B cell (primary cell): ENCODE measurements at regions not wholly inside any gene's neighbourhood (a gene's known extent, or its start where the extent isn't known, plus 50 kb on each side); places are given as distances from the start of the nearest gene placed in this dataset.

Experiments used
- ATAC-seq: fragments of 200-7000 bp; cut with Tn5 transposase; one replicate; pipeline ENCODE4 v1.10.0; 2021; ENCODE audit warnings: low read depth, mild to moderate bottlenecking, moderate number of reproducible peaks, moderate library complexity
- CTCF ChIA-PET: fragments of 350-600 bp; sonication (Branson Sonifier 250); formaldehyde crosslinking; loops from one replicate; lab custom pipeline; 2021; ENCODE audit warnings: antibody characterized with exemption, inconsistent platforms; lab: Charles Lee
- POLR2A ChIA-PET: fragments of 350-600 bp; sonication (Branson Sonifier 250); formaldehyde crosslinking; loops from one replicate; lab custom pipeline; 2021; ENCODE audit warnings: antibody characterized with exemption; lab: Charles Lee
- DNase-seq: peaks from one replicate; pipeline ENCODE4 v3.0.0; 2013
- H2AFZ ChIP-seq: 2 replicates; pipeline ENCODE4 v1.6.1; 2012; ENCODE audit warnings: mild to moderate bottlenecking, low read depth, low read length; ENCODE audit not compliant: insufficient read depth, poor library complexity, severe bottlenecking
- H3K27ac ChIP-seq, 2 donors: 1 replicate in 1 of 2; 2 replicates in 1 of 2; pipeline ENCODE4 v1.5.1; 2012 to 2013; ENCODE audit warnings: low read length in 2 of 2, mild to moderate bottlenecking in 2 of 2, moderate library complexity in 1 of 2
- H3K27me3 ChIP-seq, 4 experiments: fragments of 200-600 bp in 1 of 4; sonication (generic) in 1 of 4; replicated peaks in 1 of 4; 1 replicate in 2 of 4; 2 replicates in 2 of 4; pipeline versions ENCODE4 v1.6.1 to v1.7.0; 2013 to 2016; ENCODE audit warnings: low read length in 3 of 4, mild to moderate bottlenecking in 2 of 4, mixed read lengths in 1 of 4, moderate library complexity in 1 of 4; ENCODE audit not compliant: insufficient read depth in 4 of 4, control insufficient read depth in 3 of 4; ENCODE audit errors: control extremely low read depth in 1 of 4
- H3K36me3 ChIP-seq, 2 experiments: replicated peaks in 1 of 2; 1 replicate in 1 of 2; 2 replicates in 1 of 2; pipeline versions ENCODE4 v1.6.1 to v1.7.1; 2013; ENCODE audit warnings: low read length in 1 of 2; ENCODE audit not compliant: insufficient read depth in 2 of 2, control insufficient read depth in 1 of 2; ENCODE audit errors: control extremely low read depth in 1 of 2, extremely low read depth in 1 of 2
- H3K4me1 ChIP-seq, 2 donors: fragments of 200-600 bp in 1 of 2; sonication (generic) in 1 of 2; 1 replicate in 1 of 2; 2 replicates in 1 of 2; pipeline versions ENCODE4 v1.5.1 to v1.6.1; 2013 to 2017; ENCODE audit warnings: low read length in 2 of 2; ENCODE audit not compliant: control insufficient read depth in 2 of 2, insufficient read depth in 2 of 2
- H3K4me2 ChIP-seq: replicated peaks from 2 replicates; pipeline ENCODE3; 2012; ENCODE audit warnings: mild to moderate bottlenecking, low read depth, low read length; ENCODE audit not compliant: poor library complexity, severe bottlenecking
- H3K4me3 ChIP-seq, 5 experiments: fragments of 200-600 bp in 1 of 5; sonication (generic) in 1 of 5; 1 replicate in 3 of 5; 2 replicates in 2 of 5; pipeline versions ENCODE4 v1.5.1 to v1.7.0; 2011 to 2016; ENCODE audit warnings: low read length in 4 of 5, mild to moderate bottlenecking in 4 of 5, low read depth in 2 of 5, control low read depth in 1 of 5, moderate library complexity in 1 of 5; ENCODE audit not compliant: insufficient read depth in 1 of 5; ENCODE audit errors: control extremely low read depth in 1 of 5, extremely low read depth in 1 of 5
- H3K79me2 ChIP-seq: fragments of 200-600 bp; sonication (generic); one replicate; pipeline ENCODE4 v1.6.0; 2016; ENCODE audit warnings: low read length; ENCODE audit not compliant: control insufficient read depth, insufficient read depth
- H3K9ac ChIP-seq: fragments of 200-600 bp; sonication (generic); 2 replicates; pipeline ENCODE4 v1.6.1; 2017; ENCODE audit warnings: mild to moderate bottlenecking, low read length, moderate library complexity
- H3K9me3 ChIP-seq, 3 donors: one replicate each; pipeline versions ENCODE4 v1.6.1 to v1.7.1; 2013; ENCODE audit warnings: low read length in 2 of 3; ENCODE audit not compliant: control insufficient read depth in 2 of 3, insufficient read depth in 1 of 3; ENCODE audit errors: control extremely low read depth in 1 of 3
- H4K20me1 ChIP-seq: 2 replicates; pipeline ENCODE4 v1.6.0; 2012; ENCODE audit warnings: mild to moderate bottlenecking, low read length; ENCODE audit not compliant: insufficient read depth, control insufficient read depth, poor library complexity, severe bottlenecking
- H3K27ac Mint-ChIP-seq: one replicate; pipeline ENCODE4 v1.8.0; 2021; ENCODE audit warnings: mixed read lengths
- H3K27me3 Mint-ChIP-seq: one replicate; pipeline ENCODE4 v1.8.0; 2021; ENCODE audit warnings: mixed read lengths
- H3K4me1 Mint-ChIP-seq: one replicate; pipeline ENCODE4 v1.8.0; 2021; ENCODE audit warnings: mixed read lengths
- H3K4me3 Mint-ChIP-seq: one replicate; pipeline ENCODE4 v1.8.0; 2021; ENCODE audit warnings: mixed read lengths
- H3K9me3 Mint-ChIP-seq: one replicate; pipeline ENCODE4 v1.8.0; 2022; ENCODE audit warnings: mixed read lengths; ENCODE audit not compliant: insufficient read depth
- CTCF ChIP-seq: fragments of 200-600 bp; IDR thresholded peaks from one replicate; pipeline ENCODE4 v1.8.0; 2022; ENCODE audit warnings: antibody characterized with exemption, mild to moderate bottlenecking
- EZH2 ChIP-seq: IDR thresholded peaks from 2 replicates; pipeline ENCODE4 v1.6.1; 2012; ENCODE audit warnings: borderline replicate concordance, low read depth, mild to moderate bottlenecking, moderate library complexity, low read length; ENCODE audit not compliant: insufficient read depth, poor library complexity, severe bottlenecking
- WGBS: methylation state at CpG from one replicate; pipeline ENCODE4 v1.1.5; 2013; ENCODE audit warnings: missing lambda C conversion rate; ENCODE audit not compliant: insufficient coverage; 5-methylcytosine and 5-hydroxymethylcytosine counted together
- intact Hi-C: fragments of 100-400 bp; cut with micrococcal nuclease; formaldehyde crosslinking; loops from one replicate; pipeline ENCODE4 v1.10.0; 2022

GRCh38 chr15:89015412-89016097 lies 72.7 kb upstream of the ABHD2 start:
- Mint-ChIP-seq H3K27ac (no peak overlapping the region), H3K27me3 (peaks cover 58% of the 10 kb centered on the region), H3K4me3 (no peak overlapping the region), H3K4me1 (peaks cover 8% of the 10 kb centered on the region), H3K9me3 (peaks cover 5% of the 10 kb centered on the region)
- intact Hi-C loops: loop anchor here (5.0 kb wide), 1 partner anchor 538 kb away; no protein-coding TSS in a partner anchor
- Histone ChIP-seq H3K79me2 (no peaks in the 10 kb centered on the region), H3K9me3 (peaks cover 0 to 9% (median 0%) of the 10 kb centered on the region in 3 donors), H3K4me3 (no peak overlapping the region), H3K27me3 (peaks cover 0 to 16% (median 11%) of the 10 kb centered on the region in 4 experiments), H2AFZ (no peak overlapping the region), H3K36me3 (no peaks in the 10 kb centered on the region), H3K4me1 (peaks cover 5 to 6% of the 10 kb centered on the region in 2 donors), H3K9ac (no peak overlapping the region), H3K4me2 (no peak overlapping the region), H4K20me1 (no peaks in the 10 kb centered on the region), H3K27ac (no peak overlapping the region)
- ATAC-seq (no peak), DNase-seq (no peak)
- POLR2A ChIA-PET: no interaction called here
- no peak for TF ChIP-seq CTCF
- no peak for TF ChIP-seq EZH2
- CTCF ChIA-PET: interaction anchor here (0.7 to 1.2 kb wide), 3 partner anchors 12 to 111 kb away, joined by 3 to 5 read pairs (median 4); no protein-coding TSS in a partner anchor
- WGBS: 93% methylated on average over 3 of the region's 5 CpGs

- TF ChIP-seq CTCF: no peak
Measured at GRCh38 chr15:89016549-89017041, 71.7 kb upstream of the ABHD2 start.

More at GRCh38 chr15:89016549-89017041, 71.7 kb upstream of the ABHD2 start:
- ChIA-PET CTCF (interaction anchor here (1.2 to 2.8 kb wide), 3 partner anchors 112 to 393 kb away, joined by 4 to 22 read pairs (median 7); no protein-coding TSS in a partner anchor), POLR2A (no interaction called here)
- H3K79me2 ChIP-seq: no peaks in the 10 kb centered on the region
- peaks cover 0 to 16% (median 11%) of the 10 kb centered on the region in 4 experiments for H3K27me3 ChIP-seq
- DNase-seq (no peak), ATAC-seq (no peak)
- H3K9me3 ChIP-seq: peaks cover 0 to 9% (median 0%) of the 10 kb centered on the region in 3 donors
- H3K4me2 ChIP-seq: no peak overlapping the region
- no peak overlapping the region for H3K4me3 ChIP-seq
- intact Hi-C loops: loop anchor here (1.0 to 5.0 kb wide), 2 partner anchors 112 to 539 kb away; no protein-coding TSS in a partner anchor
- H3K27ac ChIP-seq: no peak overlapping the region
- Mint-ChIP-seq H3K27me3 (peaks cover 51% of the 10 kb centered on the region), H3K4me1 (peaks cover 8% of the 10 kb centered on the region), H3K27ac (no peak overlapping the region), H3K9me3 (peaks cover 5% of the 10 kb centered on the region), H3K4me3 (no peak overlapping the region)
- H4K20me1 ChIP-seq: no peaks in the 10 kb centered on the region
- H3K9ac ChIP-seq: no peak overlapping the region
- WGBS: 99% methylated on average over 10 of the region's 10 CpGs
- H3K36me3 ChIP-seq: no peaks in the 10 kb centered on the region
- peaks cover 5 to 6% of the 10 kb centered on the region in 2 donors for H3K4me1 ChIP-seq
- no peak overlapping the region for H2AFZ ChIP-seq
